CD14-positive monocyte (primary cell): ENCODE measurements at regions not wholly inside any gene's neighbourhood (a gene's known extent, or its start where the extent isn't known, plus 50 kb on each side); places are given as distances from the start of the nearest gene placed in this dataset.

ENCODE experiments used
- DNase-seq, 3 donors: peaks; one replicate each; pipeline ENCODE4 v3.0.0-alpha.2; 2011 to 2022
- H2AFZ ChIP-seq: 2 replicates; pipeline ENCODE4 v1.6.0; 2012; ENCODE audit warnings: mild to moderate bottlenecking, low read depth, low read length, inconsistent platforms; ENCODE audit not compliant: insufficient read depth, poor library complexity, severe bottlenecking
- H3K27ac ChIP-seq, 2 donors: 1 replicate in 1 of 2; 2 replicates in 1 of 2; pipeline ENCODE4 v1.5.1; 2012 to 2013; ENCODE audit warnings: low read length in 2 of 2, control low read depth in 1 of 2, inconsistent platforms in 1 of 2, low read depth in 1 of 2, mild to moderate bottlenecking in 1 of 2
- H3K27me3 ChIP-seq, 2 donors: one replicate each; pipeline versions ENCODE4 v1.6.0 to v1.6.1; 2011 to 2013; ENCODE audit warnings: low read length in 2 of 2; ENCODE audit not compliant: control insufficient read depth in 2 of 2, insufficient read depth in 2 of 2
- H3K36me3 ChIP-seq, 2 donors: replicated peaks in 1 of 2; 1 replicate in 1 of 2; 2 replicates in 1 of 2; pipeline versions ENCODE4 v1.5.1 to v1.6.1; 2012 to 2013; ENCODE audit warnings: low read length in 2 of 2, control low read depth in 1 of 2, inconsistent platforms in 1 of 2, mild to moderate bottlenecking in 1 of 2; ENCODE audit not compliant: insufficient read depth in 2 of 2, control insufficient read depth in 1 of 2
- H3K4me1 ChIP-seq, 2 donors: 1 replicate in 1 of 2; 2 replicates in 1 of 2; pipeline versions ENCODE4 v1.5.1 to v1.6.1; 2012 to 2013; ENCODE audit warnings: low read length in 2 of 2, control low read depth in 1 of 2, inconsistent platforms in 1 of 2, mild to moderate bottlenecking in 1 of 2, moderate library complexity in 1 of 2; ENCODE audit not compliant: insufficient read depth in 2 of 2, control insufficient read depth in 1 of 2
- H3K4me2 ChIP-seq: replicated peaks from 2 replicates; pipeline ENCODE3; 2012; ENCODE audit warnings: low read length, moderate library complexity, mild to moderate bottlenecking; ENCODE audit not compliant: poor library complexity, severe bottlenecking; ENCODE audit errors: extremely low read depth
- H3K4me3 ChIP-seq, 3 experiments: fragments of 200-600 bp in 1 of 3; sonication (generic) in 1 of 3; replicated peaks in 1 of 3; 1 replicate in 2 of 3; 2 replicates in 1 of 3; pipeline ENCODE4 v1.5.1; 2011 to 2013; ENCODE audit warnings: low read length in 3 of 3, mild to moderate bottlenecking in 3 of 3, control low read depth in 2 of 3, low read depth in 2 of 3, inconsistent platforms in 1 of 3, moderate library complexity in 1 of 3
- H3K79me2 ChIP-seq: 2 replicates; pipeline ENCODE4 v1.6.0; 2012; ENCODE audit warnings: mild to moderate bottlenecking, control low read depth, inconsistent platforms, low read length, moderate library complexity; ENCODE audit not compliant: insufficient read depth
- H3K9ac ChIP-seq: 2 replicates; pipeline ENCODE4 v1.6.0; 2017; ENCODE audit warnings: low read length, mild to moderate bottlenecking; ENCODE audit not compliant: insufficient read depth, poor library complexity, severe bottlenecking
- H3K9me3 ChIP-seq, 2 donors: replicated peaks in 1 of 2; 1 replicate in 1 of 2; 2 replicates in 1 of 2; pipeline versions ENCODE4 v1.5.1 to v1.6.1; 2012 to 2013; ENCODE audit warnings: low read length in 2 of 2, control low read depth in 1 of 2; ENCODE audit not compliant: control insufficient read depth in 1 of 2, insufficient read depth in 1 of 2
- H4K20me1 ChIP-seq: 2 replicates; pipeline ENCODE4 v1.6.0; 2012; ENCODE audit warnings: mild to moderate bottlenecking, low read length, control low read depth, moderate library complexity; ENCODE audit not compliant: insufficient read depth
- H3K27ac Mint-ChIP-seq, 7 donors: one replicate each; pipeline ENCODE4 v1.8.0; 2020; ENCODE audit warnings: mild to moderate bottlenecking in 7 of 7, mixed read lengths in 7 of 7, moderate library complexity in 6 of 7, inconsistent platforms in 2 of 7
- H3K27me3 Mint-ChIP-seq, 3 donors: one replicate each; pipeline ENCODE4 v1.8.0; 2021 to 2022; ENCODE audit warnings: low read depth in 3 of 3, mild to moderate bottlenecking in 3 of 3, mixed read lengths in 3 of 3, moderate library complexity in 3 of 3, inconsistent platforms in 1 of 3
- H3K36me3 Mint-ChIP-seq, 2 donors: one replicate each; pipeline ENCODE4 v1.8.0; 2020; ENCODE audit warnings: mixed read lengths in 2 of 2, inconsistent platforms in 1 of 2, mild to moderate bottlenecking in 1 of 2
- H3K4me1 Mint-ChIP-seq: one replicate; pipeline ENCODE4 v1.8.0; 2020; ENCODE audit warnings: mild to moderate bottlenecking, mixed read lengths
- H3K4me3 Mint-ChIP-seq, 2 donors: one replicate each; pipeline ENCODE4 v1.8.0; 2020; ENCODE audit warnings: mild to moderate bottlenecking in 2 of 2, mixed read lengths in 2 of 2, moderate library complexity in 1 of 2
- H3K9me3 Mint-ChIP-seq, 7 donors: one replicate each; pipeline ENCODE4 v1.8.0; 2020 to 2022; ENCODE audit warnings: mixed read lengths in 7 of 7, mild to moderate bottlenecking in 6 of 7, moderate library complexity in 6 of 7, inconsistent platforms in 2 of 7
- WGBS: methylation state at CpG from one replicate; pipeline ENCODE4 v1.1.5; 2013; ENCODE audit warnings: missing lambda C conversion rate; ENCODE audit not compliant: insufficient coverage; 5-methylcytosine and 5-hydroxymethylcytosine counted together
- intact Hi-C, 2 donors: fragments of 100-400 bp; cut with micrococcal nuclease; formaldehyde crosslinking; loops; one replicate each; pipeline versions ENCODE4 v1.15.0 to v1.15.1; 2023
- TF ChIP-seq, protein P1 (sequence below): fragments of 200-600 bp; IDR thresholded peaks from one replicate; pipeline ENCODE4 v1.8.0; 2022; ENCODE audit warnings: antibody characterized with exemption, mild to moderate bottlenecking

DNA sequence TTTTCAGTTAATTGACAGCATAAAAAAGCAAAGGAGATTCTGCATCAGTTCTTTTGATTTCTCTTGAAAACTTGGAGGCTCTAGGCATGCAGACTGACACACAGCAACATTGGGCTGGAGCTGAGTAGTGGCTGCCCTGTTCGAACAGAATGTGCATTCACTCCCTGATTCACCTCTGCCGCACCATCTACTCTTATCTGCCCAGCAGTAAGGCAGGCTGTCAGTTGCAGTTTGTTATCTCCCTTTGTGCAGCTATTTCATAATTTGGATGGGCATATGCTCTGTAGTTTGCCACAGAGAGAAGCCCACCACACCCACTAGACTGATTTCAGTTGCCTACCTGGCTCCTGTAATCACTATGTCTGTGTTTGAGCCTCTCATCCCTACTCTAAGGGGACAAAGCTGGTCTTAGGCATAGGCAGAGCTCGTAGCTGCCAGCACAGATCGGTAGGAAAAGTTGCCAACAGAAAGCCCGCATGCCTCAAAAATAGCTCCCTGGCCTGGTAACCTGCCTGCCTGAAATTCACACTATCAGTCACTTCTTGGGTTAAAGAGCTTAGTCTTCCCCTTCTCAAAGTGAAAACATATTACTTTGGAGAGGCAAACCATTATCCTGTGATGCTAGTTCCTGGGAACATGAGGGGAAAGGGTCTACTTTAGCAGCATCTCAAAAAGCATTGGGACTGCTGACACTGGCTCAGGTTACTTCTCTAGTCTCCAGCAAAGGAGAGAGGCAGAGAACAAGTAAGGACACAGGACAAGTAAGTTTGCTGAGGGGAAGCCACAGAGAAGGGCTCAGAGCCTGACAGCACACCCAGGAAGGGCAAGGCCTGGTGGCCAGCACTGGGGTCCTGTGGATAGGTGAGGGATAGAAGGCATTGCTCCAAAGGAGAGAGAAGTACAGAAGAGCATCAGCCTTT lies 75.9 kb upstream of the TMEM164 start:
- no peaks in the 10 kb centered on the region for H3K36me3 Mint-ChIP-seq
- H3K79me2 ChIP-seq: no peaks in the 10 kb centered on the region
- H3K27me3 Mint-ChIP-seq: peaks cover 0 to 7% (median 0%) of the 10 kb centered on the region in 3 donors
- H3K9me3 ChIP-seq: peaks cover 0 to 3% of the 10 kb centered on the region in 2 donors
- H3K4me1 ChIP-seq: no peaks in the 10 kb centered on the region
- H3K36me3 ChIP-seq: no peaks in the 10 kb centered on the region
- H3K4me2 ChIP-seq: no peak overlapping the region
- no peaks in the 10 kb centered on the region for H4K20me1 ChIP-seq
- intact Hi-C loops: no loop called here
- H3K27me3 ChIP-seq: peaks cover 0 to 2% of the 10 kb centered on the region in 2 donors
- TF ChIP-seq, protein P1, sequence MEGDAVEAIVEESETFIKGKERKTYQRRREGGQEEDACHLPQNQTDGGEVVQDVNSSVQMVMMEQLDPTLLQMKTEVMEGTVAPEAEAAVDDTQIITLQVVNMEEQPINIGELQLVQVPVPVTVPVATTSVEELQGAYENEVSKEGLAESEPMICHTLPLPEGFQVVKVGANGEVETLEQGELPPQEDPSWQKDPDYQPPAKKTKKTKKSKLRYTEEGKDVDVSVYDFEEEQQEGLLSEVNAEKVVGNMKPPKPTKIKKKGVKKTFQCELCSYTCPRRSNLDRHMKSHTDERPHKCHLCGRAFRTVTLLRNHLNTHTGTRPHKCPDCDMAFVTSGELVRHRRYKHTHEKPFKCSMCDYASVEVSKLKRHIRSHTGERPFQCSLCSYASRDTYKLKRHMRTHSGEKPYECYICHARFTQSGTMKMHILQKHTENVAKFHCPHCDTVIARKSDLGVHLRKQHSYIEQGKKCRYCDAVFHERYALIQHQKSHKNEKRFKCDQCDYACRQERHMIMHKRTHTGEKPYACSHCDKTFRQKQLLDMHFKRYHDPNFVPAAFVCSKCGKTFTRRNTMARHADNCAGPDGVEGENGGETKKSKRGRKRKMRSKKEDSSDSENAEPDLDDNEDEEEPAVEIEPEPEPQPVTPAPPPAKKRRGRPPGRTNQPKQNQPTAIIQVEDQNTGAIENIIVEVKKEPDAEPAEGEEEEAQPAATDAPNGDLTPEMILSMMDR: no peak
- H2AFZ ChIP-seq: no peak overlapping the region
- no peak overlapping the region for H3K9ac ChIP-seq
- no peak overlapping the region for H3K27ac ChIP-seq
- H3K9me3 Mint-ChIP-seq: peaks cover 0 to 10% (median 0%) of the 10 kb centered on the region in 7 donors
- H3K27ac Mint-ChIP-seq: no peak overlapping the region
- WGBS: 90% methylated on average over 2 of the region's 5 CpGs
- no peak for DNase-seq
- H3K4me3 Mint-ChIP-seq: no peak overlapping the region
- no peak overlapping the region for H3K4me3 ChIP-seq
- no peaks in the 10 kb centered on the region for H3K4me1 Mint-ChIP-seq

DNA sequence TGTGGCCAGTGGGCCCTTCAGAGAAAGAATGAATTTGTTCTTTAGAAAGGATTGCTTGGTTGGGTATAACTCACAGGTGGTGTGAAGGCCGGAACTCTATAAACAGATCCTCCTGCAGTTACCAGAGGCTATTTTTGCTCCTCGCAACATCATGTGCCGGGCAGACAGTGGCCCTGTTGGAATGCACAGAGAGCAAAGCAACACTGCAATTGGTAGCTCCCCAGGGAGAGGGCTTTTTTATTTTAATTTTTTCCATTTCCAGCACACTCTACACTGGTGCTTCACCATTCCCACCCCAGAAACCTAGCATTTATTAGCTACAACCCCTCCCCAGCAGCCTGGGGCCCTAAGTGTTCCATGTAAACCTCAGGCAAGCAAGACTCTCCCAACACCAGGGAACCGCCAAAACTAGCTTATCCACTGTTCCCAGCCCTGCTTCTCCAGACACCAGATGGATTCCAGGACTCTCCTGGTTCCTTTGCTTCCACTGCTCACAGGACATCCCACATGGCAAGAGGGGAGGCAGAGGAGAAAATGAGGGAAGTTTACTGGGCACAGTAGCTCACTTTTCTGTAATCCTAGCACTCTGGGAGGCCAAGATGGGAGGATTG lies 75.1 kb upstream of the TMEM164 start:
- peaks cover 0 to 3% of the 10 kb centered on the region in 2 donors for H3K9me3 ChIP-seq
- Mint-ChIP-seq H3K9me3 (peaks cover 0 to 10% (median 0%) of the 10 kb centered on the region in 7 donors), H3K4me1 (no peaks in the 10 kb centered on the region), H3K4me3 (no peak overlapping the region), H3K27ac (no peak overlapping the region), H3K36me3 (no peaks in the 10 kb centered on the region), H3K27me3 (peaks cover 0 to 7% (median 0%) of the 10 kb centered on the region in 3 donors)
- H3K4me3 ChIP-seq: no peak overlapping the region
- no peak overlapping the region for H3K9ac ChIP-seq
- H3K36me3 ChIP-seq: no peaks in the 10 kb centered on the region
- no peaks in the 10 kb centered on the region for H3K79me2 ChIP-seq
- H3K4me2 ChIP-seq: no peak overlapping the region
- intact Hi-C loops: no loop called here
- DNase-seq: no peak
- 100% methylated on average over 3 of the region's 4 CpGs for WGBS
- no peak overlapping the region for H3K27ac ChIP-seq
- no peaks in the 10 kb centered on the region for H3K27me3 ChIP-seq
- H3K4me1 ChIP-seq: no peaks in the 10 kb centered on the region
- H2AFZ ChIP-seq: no peak overlapping the region
- TF ChIP-seq, protein P1: no peak
- H4K20me1 ChIP-seq: no peaks in the 10 kb centered on the region
